ENCODE measurements at regions not wholly inside any gene's neighbourhood (a gene's known extent, or its start where the extent isn't known, plus 50 kb on each side); places are given as distances from the start of the nearest gene placed in this dataset.

DNA sequence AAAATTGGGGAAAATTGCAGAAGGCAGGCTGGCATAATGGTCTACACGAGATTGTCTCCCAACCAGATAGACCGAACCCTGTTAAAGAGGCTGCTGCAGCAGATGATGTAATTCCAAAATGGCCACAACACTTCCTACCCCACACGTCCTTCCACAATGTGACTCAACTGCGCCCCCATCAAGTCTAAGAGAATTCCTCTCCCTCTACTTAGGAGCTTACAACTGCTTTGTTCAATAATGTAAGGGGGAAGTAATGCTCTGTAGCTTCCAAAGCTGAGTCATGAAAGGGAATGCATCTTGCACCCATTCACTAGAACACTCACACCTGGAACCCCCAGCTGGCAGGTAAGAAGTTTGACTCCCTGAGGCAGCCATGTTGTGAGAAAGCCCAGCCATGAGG, 117.8 kb upstream of the IRS2 start (continued):
- TF ChIP-seq CBX8 (IDR thresholded peaks at IDR 0.05; ENCODE audit: borderline replicate concordance, extremely low read depth, low read depth, low read length, poor library complexity, severe bottlenecking) (no peak), MEF2D (tag; conservative IDR thresholded peaks at IDR 0.05; ENCODE audit: low read depth) (no peak), HDAC2 (IDR thresholded peaks at IDR 0.05) (no peak), EHMT2 (IDR thresholded peaks at IDR 0.05) (peak; percentile 76), HEY1 (CRISPR knock-in tag; IDR thresholded peaks at IDR 0.05; ENCODE audit: borderline replicate concordance) (no peak), POLR2A (conservative IDR thresholded peaks at IDR 0.05) (no peak), ZNF3 (CRISPR knock-in tag; IDR thresholded peaks at IDR 0.05) (no peak), TCF7 (IDR thresholded peaks at IDR 0.05; ENCODE audit: borderline replicate concordance) (no peak), KHSRP (IDR thresholded peaks at IDR 0.05) (no peak), KLF16 (IDR thresholded peaks at IDR 0.05) (no peak), RAD21 (CRISPR knock-in tag; conservative IDR thresholded peaks at IDR 0.05 in 1 of 2, IDR thresholded peaks at IDR 0.05 in 1 of 2) (peak in 1 of 2 experiments; percentile 45; a peak in 1 of 4 replicates)
- TF ChIP-seq, protein P1, sequence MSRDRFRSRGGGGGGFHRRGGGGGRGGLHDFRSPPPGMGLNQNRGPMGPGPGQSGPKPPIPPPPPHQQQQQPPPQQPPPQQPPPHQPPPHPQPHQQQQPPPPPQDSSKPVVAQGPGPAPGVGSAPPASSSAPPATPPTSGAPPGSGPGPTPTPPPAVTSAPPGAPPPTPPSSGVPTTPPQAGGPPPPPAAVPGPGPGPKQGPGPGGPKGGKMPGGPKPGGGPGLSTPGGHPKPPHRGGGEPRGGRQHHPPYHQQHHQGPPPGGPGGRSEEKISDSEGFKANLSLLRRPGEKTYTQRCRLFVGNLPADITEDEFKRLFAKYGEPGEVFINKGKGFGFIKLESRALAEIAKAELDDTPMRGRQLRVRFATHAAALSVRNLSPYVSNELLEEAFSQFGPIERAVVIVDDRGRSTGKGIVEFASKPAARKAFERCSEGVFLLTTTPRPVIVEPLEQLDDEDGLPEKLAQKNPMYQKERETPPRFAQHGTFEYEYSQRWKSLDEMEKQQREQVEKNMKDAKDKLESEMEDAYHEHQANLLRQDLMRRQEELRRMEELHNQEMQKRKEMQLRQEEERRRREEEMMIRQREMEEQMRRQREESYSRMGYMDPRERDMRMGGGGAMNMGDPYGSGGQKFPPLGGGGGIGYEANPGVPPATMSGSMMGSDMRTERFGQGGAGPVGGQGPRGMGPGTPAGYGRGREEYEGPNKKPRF (IDR thresholded peaks at IDR 0.05; ENCODE audit: low read depth, low read length): no peak
- TF ChIP-seq, protein P2, sequence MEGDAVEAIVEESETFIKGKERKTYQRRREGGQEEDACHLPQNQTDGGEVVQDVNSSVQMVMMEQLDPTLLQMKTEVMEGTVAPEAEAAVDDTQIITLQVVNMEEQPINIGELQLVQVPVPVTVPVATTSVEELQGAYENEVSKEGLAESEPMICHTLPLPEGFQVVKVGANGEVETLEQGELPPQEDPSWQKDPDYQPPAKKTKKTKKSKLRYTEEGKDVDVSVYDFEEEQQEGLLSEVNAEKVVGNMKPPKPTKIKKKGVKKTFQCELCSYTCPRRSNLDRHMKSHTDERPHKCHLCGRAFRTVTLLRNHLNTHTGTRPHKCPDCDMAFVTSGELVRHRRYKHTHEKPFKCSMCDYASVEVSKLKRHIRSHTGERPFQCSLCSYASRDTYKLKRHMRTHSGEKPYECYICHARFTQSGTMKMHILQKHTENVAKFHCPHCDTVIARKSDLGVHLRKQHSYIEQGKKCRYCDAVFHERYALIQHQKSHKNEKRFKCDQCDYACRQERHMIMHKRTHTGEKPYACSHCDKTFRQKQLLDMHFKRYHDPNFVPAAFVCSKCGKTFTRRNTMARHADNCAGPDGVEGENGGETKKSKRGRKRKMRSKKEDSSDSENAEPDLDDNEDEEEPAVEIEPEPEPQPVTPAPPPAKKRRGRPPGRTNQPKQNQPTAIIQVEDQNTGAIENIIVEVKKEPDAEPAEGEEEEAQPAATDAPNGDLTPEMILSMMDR (IDR thresholded peaks at IDR 0.05 in 2 of 3, conservative IDR thresholded peaks at IDR 0.05 in 1 of 3; ENCODE audit: insufficient read depth in 2 of 3, low read depth in 1 of 3, low read length in 3 of 3): peak in 2 of 3 experiments; percentile 9 to 36; a peak in 2 of 6 replicates
- TF ChIP-seq, protein P3, sequence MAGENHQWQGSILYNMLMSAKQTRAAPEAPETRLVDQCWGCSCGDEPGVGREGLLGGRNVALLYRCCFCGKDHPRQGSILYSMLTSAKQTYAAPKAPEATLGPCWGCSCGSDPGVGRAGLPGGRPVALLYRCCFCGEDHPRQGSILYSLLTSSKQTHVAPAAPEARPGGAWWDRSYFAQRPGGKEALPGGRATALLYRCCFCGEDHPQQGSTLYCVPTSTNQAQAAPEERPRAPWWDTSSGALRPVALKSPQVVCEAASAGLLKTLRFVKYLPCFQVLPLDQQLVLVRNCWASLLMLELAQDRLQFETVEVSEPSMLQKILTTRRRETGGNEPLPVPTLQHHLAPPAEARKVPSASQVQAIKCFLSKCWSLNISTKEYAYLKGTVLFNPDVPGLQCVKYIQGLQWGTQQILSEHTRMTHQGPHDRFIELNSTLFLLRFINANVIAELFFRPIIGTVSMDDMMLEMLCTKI (IDR thresholded peaks at IDR 0.05; ENCODE audit: partially characterized antibody): no peak
- TF ChIP-seq, protein P4, sequence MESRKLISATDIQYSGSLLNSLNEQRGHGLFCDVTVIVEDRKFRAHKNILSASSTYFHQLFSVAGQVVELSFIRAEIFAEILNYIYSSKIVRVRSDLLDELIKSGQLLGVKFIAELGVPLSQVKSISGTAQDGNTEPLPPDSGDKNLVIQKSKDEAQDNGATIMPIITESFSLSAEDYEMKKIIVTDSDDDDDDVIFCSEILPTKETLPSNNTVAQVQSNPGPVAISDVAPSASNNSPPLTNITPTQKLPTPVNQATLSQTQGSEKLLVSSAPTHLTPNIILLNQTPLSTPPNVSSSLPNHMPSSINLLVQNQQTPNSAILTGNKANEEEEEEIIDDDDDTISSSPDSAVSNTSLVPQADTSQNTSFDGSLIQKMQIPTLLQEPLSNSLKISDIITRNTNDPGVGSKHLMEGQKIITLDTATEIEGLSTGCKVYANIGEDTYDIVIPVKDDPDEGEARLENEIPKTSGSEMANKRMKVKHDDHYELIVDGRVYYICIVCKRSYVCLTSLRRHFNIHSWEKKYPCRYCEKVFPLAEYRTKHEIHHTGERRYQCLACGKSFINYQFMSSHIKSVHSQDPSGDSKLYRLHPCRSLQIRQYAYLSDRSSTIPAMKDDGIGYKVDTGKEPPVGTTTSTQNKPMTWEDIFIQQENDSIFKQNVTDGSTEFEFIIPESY (CRISPR knock-in tag; IDR thresholded peaks at IDR 0.05): no peak
